ENCODE measurements at regions not wholly inside any gene's neighbourhood (a gene's known extent, or its start where the extent isn't known, plus 50 kb on each side); places are given as distances from the start of the nearest gene placed in this dataset.
"Not testable (repeated sequence)": the region's sequence is repeated elsewhere in the genome, so short reads cannot be mapped to it uniquely, and the experiment has no call there.

GRCh38 chr6:150684161-150684560 is 84.5 kb downstream of the PLEKHG1 start:
- no peak for DNase-seq

- DNase-seq: no peak
Observed at GRCh38 chr6:150684714-150685459, 85.2 kb downstream of the PLEKHG1 start.

GRCh38 chr6:150685860-150686259 is 86.2 kb downstream of the PLEKHG1 start:
- peak in 3 of 5 experiments; percentile 2 to 56 (median 25) for DNase-seq

- DNase-seq: no peak
Observed at GRCh38 chr6:150686566-150686965, 86.9 kb downstream of the PLEKHG1 start.

GRCh38 chr6:150687508-150687907 is 87.8 kb downstream of the PLEKHG1 start:
- DNase-seq: no peak

GRCh38 chr6:150689900-150690590 is 90.4 kb downstream of the PLEKHG1 start:
- no peak for DNase-seq

GRCh38 chr6:150690681-150691080 is 91.0 kb downstream of the PLEKHG1 start:
- no peak for DNase-seq

GRCh38 chr6:150691463-150691862 is 91.8 kb downstream of the PLEKHG1 start:
- DNase-seq: no peak

GRCh38 chr6:150692604-150693003 is 92.9 kb downstream of the PLEKHG1 start:
- no peak for DNase-seq

GRCh38 chr6:150694889-150695288 is 95.2 kb downstream of the PLEKHG1 start:
- DNase-seq: no peak

- no peak for DNase-seq
Observed at GRCh38 chr6:150695652-150696051, 96.0 kb downstream of the PLEKHG1 start.

- DNase-seq: no peak
Observed at GRCh38 chr6:150696190-150696589, 96.5 kb downstream of the PLEKHG1 start.

- not testable (repeated sequence) for DNase-seq
Observed at GRCh38 chr6:150696918-150697317, 97.2 kb downstream of the PLEKHG1 start.

GRCh38 chr6:150697515-150697914 is 97.8 kb downstream of the PLEKHG1 start:
- no peak for DNase-seq

- DNase-seq: no peak
Observed at GRCh38 chr6:150698391-150698790, 98.7 kb downstream of the PLEKHG1 start.

GRCh38 chr6:150702675-150703074 is 103.0 kb downstream of the PLEKHG1 start:
- peak in 1 of 5 experiments; percentile 2 for DNase-seq

- DNase-seq: no peak
Observed at GRCh38 chr6:150704447-150705192, 104.9 kb downstream of the PLEKHG1 start.

GRCh38 chr6:150705392-150705791 is 105.7 kb downstream of the PLEKHG1 start:
- no peak for DNase-seq

- no peak for DNase-seq
Observed at GRCh38 chr6:150710236-150710635, 110.6 kb downstream of the PLEKHG1 start.

- no peak for DNase-seq
Observed at GRCh38 chr6:150711061-150711460, 111.4 kb downstream of the PLEKHG1 start.

- DNase-seq: no peak
Observed at GRCh38 chr6:150711584-150712504, 112.2 kb downstream of the PLEKHG1 start.

- no peak for DNase-seq
Observed at GRCh38 chr6:150712505-150713252, 113.0 kb downstream of the PLEKHG1 start.
